Activated T-helper 1 cell treated with Interleukin-2 at 50 U/mL for 16 hours (primary cell): ENCODE measurements at regions not wholly inside any gene's neighbourhood (a gene's known extent, or its start where the extent isn't known, plus 50 kb on each side); places are given as distances from the start of the nearest gene placed in this dataset.
"Not testable (repeated sequence)": the region's sequence is repeated elsewhere in the genome, so short reads cannot be mapped to it uniquely, and the experiment has no call there.

Source experiments
- DNase-seq: peaks from one replicate; pipeline ENCODE4 v3.0.0-alpha.2; 2020; ENCODE audit warnings: low read depth

- DNase-seq: no peak
Measured at GRCh38 chr2:124967325-124967724, 942.2 kb downstream of the CNTNAP5 start.

DNA sequence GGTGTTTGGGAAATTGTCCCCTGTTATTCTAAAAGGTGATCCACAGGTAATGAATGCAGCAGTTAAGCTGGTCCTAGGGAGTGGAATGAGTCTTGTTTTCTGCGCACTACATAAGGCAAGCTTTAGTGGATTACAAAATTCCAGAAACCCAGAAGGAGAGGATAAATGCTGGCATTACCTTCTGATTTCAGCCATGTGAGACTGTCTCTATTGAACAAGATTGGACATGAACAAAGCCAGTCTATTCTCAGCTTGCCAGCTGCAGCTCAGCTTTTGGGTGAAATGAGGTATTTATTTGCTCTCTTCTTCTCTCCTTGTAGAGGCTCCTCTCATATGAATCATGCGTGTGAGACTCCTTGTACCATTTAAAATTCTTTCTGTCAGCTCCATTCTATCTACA, 944.9 kb downstream of the CNTNAP5 start:
- DNase-seq: no peak

DNA sequence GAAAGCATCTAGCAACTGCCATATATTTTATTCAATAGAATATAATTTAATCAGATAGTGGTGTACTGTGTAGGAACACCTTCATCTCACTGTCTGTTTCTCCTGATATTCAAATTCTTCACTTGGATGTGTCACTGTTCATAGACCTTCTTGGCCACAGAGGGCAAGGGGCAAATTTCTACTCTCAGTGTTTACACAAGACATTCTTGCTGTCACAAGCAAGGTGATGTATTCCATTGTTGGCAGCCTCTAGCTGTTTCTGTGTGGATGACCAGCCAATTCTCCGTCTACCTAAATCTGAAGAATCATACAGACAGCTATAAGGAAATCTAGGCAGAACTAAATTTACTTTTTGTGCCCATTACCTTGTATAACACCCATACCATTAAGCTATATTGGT, 948.3 kb downstream of the CNTNAP5 start:
- DNase-seq: no peak

DNA sequence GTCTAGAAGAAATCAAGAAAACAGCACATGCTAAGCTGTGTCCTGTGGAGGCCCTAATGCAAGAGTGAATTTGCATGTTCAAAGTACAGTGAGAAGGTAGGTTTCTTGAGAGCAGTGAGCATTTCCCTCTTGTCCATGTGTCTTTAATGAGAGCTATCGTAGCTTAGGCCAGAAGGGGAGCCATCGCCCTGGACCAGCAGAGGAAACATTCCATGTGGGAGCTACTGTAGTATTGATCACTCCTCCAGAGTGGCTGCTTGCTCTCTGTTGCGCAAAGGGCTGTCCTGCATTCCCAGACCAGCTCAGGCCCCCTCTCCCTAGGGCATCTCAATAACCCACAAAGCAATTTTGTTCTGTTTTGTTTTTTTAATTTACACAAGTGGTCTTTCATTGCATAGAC, 950.1 kb downstream of the CNTNAP5 start:
- no peak for DNase-seq

DNA sequence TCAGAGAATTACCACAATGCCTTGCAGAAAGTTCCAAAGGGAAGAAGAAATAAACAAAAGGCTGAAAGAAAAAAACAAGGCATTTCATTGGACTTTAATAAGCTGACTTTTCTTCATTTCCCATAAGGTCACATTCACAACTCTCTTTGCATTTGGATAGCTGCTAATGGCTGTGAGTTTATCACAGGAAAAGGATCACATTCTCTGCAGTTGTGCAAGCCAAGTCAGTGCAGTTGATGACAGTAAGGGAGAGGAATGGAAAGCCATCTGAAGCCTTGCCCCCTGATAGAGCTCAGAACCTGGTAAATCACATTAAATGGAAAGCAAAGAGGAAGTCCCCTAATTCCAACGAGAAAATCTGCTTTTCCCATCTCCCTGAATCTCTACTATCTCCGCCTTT, 950.6 kb downstream of the CNTNAP5 start:
- no peak for DNase-seq

DNA sequence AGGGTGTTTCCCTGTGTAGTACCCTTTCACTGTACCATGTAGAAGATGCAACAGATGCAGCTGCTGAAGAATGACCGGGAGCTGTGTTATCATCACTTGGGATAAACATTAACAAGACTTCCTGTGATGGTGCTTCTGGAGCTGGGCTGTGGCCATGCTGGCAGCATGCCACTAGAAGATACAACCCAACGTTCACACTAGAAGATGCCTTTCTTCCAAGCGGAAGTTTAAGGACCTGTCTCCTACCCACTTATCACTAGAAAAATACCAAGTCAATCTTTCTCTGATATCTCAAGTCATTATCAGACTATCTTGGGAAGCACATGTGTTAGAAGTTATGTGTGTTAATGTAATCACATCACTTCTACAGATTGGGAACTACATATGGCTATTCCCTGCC, 953.5 kb downstream of the CNTNAP5 start:
- DNase-seq: no peak

- no peak for DNase-seq
Measured at GRCh38 chr2:124983595-124983994, 958.5 kb downstream of the CNTNAP5 start.

- DNase-seq: no peak
Measured at GRCh38 chr2:124985270-124985669, 960.2 kb downstream of the CNTNAP5 start.

GRCh38 chr2:124986136-124986535, 961.0 kb downstream of the CNTNAP5 start:
- DNase-seq: no peak

- DNase-seq: not testable (repeated sequence)
Measured at GRCh38 chr2:124986870-124987269, 961.8 kb downstream of the CNTNAP5 start.

DNA sequence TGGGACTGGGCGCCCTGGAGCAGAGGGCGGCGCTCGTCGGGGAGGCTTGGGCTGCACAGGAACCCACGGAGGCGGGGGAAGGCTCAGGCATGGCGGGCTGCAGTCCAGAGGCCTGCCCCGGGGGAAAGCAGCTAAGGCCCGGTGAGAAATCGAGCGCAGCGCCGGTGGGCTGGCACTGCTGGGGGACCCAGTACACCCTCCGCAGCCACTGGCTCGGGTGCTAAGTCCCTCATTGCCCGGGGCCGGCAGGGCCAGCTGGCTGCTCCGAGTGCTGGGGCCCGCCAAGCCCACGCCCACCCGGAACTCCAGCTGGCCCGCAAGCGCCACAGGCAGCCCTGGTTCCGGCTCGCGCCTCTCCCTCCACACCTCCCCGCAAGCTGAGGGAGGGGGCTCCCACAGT, 962.3 kb downstream of the CNTNAP5 start:
- DNase-seq: not testable (repeated sequence)

- no peak for DNase-seq
Measured at GRCh38 chr2:124988111-124988510, 963.0 kb downstream of the CNTNAP5 start.

DNA sequence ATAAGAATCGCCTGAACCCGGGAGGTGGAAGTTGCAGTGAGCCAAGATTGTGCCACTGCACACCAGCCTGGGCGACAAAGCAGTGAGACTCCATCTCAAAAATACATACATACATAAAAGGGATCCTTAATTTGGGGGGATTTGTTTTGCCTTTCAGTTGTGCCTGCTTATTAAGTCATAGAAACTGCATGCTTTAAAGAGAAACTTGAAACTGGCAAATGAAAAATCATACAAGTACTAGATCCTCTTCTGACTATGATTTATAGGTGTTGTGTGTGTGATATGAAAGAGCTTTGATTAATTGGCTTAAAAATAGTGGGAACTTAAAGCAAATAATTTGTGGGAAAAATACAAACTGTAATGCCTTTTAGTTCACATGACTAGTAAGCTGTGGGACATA, 963.7 kb downstream of the CNTNAP5 start:
- no peak for DNase-seq

DNA sequence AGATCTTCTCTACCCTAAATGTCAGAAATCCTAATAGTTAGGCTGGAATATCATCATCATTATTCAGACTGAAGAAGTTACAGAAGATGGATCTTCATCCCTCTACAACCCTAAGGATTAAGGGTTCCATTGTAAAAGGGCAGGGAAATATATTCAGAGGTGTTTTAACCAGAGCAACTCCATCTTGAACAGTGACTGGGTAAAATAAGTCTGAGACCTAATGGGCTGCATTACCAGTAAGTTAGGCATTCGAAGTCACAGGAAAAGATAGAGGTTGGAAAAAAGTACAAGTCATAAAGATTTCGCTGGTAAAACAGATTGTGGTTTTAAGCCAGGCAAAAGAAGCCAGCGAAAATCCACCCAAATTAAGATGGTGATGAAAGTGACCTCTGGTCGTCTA, 968.7 kb downstream of the CNTNAP5 start:
- no peak for DNase-seq

GRCh38 chr2:124995185-124995912, 970.3 kb downstream of the CNTNAP5 start:
- no peak for DNase-seq

DNA sequence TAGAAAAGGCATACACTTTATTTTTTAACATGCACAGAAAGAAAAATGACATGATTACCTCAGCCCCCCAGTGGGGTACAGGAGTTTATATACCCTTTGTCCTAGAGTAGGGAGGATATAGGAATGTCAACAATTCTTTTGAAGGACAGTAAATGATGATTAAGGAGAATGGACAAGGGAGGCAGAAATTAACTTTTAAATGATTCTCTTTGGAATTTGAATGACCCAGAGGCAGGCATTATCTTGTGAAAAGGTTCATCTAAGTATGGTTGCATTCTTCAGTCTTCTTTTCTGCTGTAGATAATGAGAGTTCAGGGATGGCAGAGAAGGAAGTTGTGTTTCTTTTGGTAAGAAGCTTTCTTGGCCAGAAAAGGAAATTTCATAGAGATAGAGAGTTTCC, 971.3 kb downstream of the CNTNAP5 start:
- no peak for DNase-seq

GRCh38 chr2:124999906-125000305, 974.8 kb downstream of the CNTNAP5 start:
- no peak for DNase-seq

DNA sequence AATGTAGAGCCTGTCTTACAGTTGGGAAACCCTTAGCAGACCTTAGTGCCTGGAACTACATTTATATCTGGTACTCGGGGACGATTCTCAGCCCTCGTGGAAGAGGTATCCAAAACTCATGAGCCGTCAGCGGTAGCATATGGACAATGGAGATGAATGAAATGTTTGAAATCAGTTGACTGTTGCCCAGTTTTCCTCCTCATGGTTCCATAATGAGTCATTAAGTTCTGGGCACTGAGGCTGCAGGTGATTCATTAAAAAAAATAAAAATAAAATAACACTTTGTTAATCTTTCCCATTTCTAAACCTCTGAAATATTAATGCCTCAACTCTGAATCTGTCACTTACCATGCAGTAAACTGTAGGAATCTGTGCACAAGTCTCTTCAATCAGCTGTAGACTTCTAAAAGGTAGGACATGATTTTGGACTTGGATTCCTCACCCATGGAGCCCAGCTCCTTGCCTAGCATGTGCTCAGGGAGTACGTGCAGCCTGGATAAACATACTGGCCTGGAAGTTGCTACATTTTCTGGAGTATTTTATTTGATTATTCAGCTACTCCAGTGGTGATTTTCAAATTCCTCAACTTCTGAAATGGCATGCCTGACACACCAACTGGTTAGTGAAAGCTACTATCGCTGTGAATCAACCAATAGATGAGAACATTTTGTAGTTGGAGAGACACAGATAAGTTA, 979.2 kb downstream of the CNTNAP5 start:
- no peak for DNase-seq

GRCh38 chr2:125006676-125007075, 981.6 kb downstream of the CNTNAP5 start:
- DNase-seq: no peak

DNA sequence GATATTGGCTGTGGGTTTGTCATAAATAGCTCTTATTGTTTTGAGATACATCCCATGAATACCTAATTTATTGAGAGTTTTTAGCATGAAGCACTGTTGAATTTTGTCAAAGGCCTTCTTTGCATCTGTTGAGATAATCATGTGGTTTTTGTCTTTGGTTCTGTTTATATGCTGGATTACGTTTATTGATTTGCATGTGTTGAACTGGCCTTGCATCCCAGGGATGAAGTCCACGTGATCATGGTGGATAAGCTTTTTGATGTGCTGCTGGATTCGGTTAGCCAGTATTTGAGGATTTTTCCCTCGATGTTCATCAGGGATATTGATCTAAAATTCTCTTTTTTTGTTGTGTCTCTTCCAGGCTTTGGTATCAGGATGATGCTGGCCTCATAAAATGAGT, 1003.6 kb downstream of the CNTNAP5 start:
- not testable (repeated sequence) for DNase-seq

GRCh38 chr2:125033871-125034270, 1008.8 kb downstream of the CNTNAP5 start:
- no peak for DNase-seq

DNA sequence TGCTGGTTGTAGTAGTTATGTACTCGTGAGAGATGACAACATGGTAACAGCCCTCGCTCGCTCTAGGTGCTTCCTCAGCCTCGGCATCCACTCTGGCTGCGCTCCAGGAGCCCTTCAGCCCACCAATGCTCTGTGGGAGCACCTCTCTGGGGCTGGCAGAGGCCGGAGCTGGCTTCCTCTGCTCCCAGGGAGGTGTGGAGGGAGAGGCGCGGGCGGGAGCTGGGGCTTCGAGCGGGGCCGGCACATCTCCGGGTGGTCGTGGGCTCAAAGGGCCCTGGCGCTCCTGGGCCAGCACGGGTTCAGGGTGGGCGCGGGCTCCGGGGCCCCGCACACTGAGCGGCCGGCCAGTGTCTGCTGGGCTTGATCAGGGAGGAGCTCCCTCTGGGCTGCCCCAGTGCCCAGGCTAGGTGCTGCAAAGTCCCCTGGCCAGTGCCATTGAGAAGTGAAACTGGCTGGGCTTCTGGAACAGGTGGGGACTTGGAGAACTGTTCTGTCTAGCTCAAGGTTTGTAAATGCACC, 1012.1 kb downstream of the CNTNAP5 start:
- no peak for DNase-seq

GRCh38 chr2:125041846-125042245, 1016.8 kb downstream of the CNTNAP5 start:
- no peak for DNase-seq

GRCh38 chr2:125042727-125043126, 1017.6 kb downstream of the CNTNAP5 start:
- DNase-seq: no peak
